Karpas-422 (cell line): ENCODE measurements at regions not wholly inside any gene's neighbourhood (a gene's known extent, or its start where the extent isn't known, plus 50 kb on each side); places are given as distances from the start of the nearest gene placed in this dataset.
"Not testable (repeated sequence)": the region's sequence is repeated elsewhere in the genome, so short reads cannot be mapped to it uniquely, and the experiment has no call there.

Source experiments
- DNase-seq: peaks from one replicate; pipeline ENCODE4 v3.0.0-alpha.2; 2015
- H2AFZ ChIP-seq: fragments of 200-600 bp; sonication (generic); 2 replicates; pipeline ENCODE4 v1.6.1; 2014; ENCODE audit warnings: antibody characterized with exemption, low read length, mixed read lengths
- H3K27ac ChIP-seq: fragments of 200-600 bp; sonication (generic); 2 replicates; pipeline ENCODE4 v1.5.1; 2014; ENCODE audit warnings: mild to moderate bottlenecking, low read length, moderate library complexity
- H3K27me3 ChIP-seq: fragments of 200-600 bp; sonication (generic); 2 replicates; pipeline ENCODE4 v1.6.1; 2014; ENCODE audit warnings: low read length, mixed read lengths
- H3K36me3 ChIP-seq: fragments of 200-600 bp; sonication (generic); 2 replicates; pipeline ENCODE4 v1.6.1; 2014; ENCODE audit warnings: low read length, mixed read lengths; ENCODE audit not compliant: insufficient read depth
- H3K4me1 ChIP-seq: fragments of 200-600 bp; sonication (generic); 2 replicates; pipeline ENCODE4 v1.6.1; 2014; ENCODE audit warnings: mild to moderate bottlenecking, low read length, mixed read lengths
- H3K4me2 ChIP-seq: fragments of 200-600 bp; sonication (generic); 2 replicates; pipeline ENCODE4 v1.6.1; 2014; ENCODE audit warnings: low read length, low read depth, mild to moderate bottlenecking; ENCODE audit not compliant: poor library complexity, severe bottlenecking
- H3K4me3 ChIP-seq: fragments of 200-600 bp; sonication (generic); 2 replicates; pipeline ENCODE4 v1.5.1; 2014; ENCODE audit warnings: mild to moderate bottlenecking, antibody characterized with exemption, low read length, mixed read lengths
- H3K79me2 ChIP-seq: fragments of 200-600 bp; sonication (generic); 2 replicates; pipeline ENCODE4 v1.6.1; 2014; ENCODE audit warnings: mild to moderate bottlenecking, low read length, mixed read lengths
- H3K9ac ChIP-seq: fragments of 200-600 bp; sonication (generic); 2 replicates; pipeline ENCODE4 v1.6.0; 2014; ENCODE audit warnings: low read length
- H3K9me2 ChIP-seq: fragments of 200-600 bp; sonication (generic), shearing (Covaris generic); replicated peaks from 2 replicates; pipeline ENCODE4 v1.6.0; 2014; ENCODE audit warnings: mild to moderate bottlenecking, low read length, moderate library complexity; ENCODE audit not compliant: insufficient read depth
- H3K9me3 ChIP-seq: fragments of 300-700, 200-600 bp; sonication (generic); 2 replicates; pipeline ENCODE4 v1.6.1; 2014; ENCODE audit warnings: low read length, mixed read lengths
- H4K20me1 ChIP-seq: fragments of 200-600 bp; sonication (generic); 2 replicates; pipeline ENCODE4 v1.6.1; 2014; ENCODE audit warnings: mild to moderate bottlenecking, antibody characterized with exemption, low read length, low read depth; ENCODE audit not compliant: insufficient read depth

DNA sequence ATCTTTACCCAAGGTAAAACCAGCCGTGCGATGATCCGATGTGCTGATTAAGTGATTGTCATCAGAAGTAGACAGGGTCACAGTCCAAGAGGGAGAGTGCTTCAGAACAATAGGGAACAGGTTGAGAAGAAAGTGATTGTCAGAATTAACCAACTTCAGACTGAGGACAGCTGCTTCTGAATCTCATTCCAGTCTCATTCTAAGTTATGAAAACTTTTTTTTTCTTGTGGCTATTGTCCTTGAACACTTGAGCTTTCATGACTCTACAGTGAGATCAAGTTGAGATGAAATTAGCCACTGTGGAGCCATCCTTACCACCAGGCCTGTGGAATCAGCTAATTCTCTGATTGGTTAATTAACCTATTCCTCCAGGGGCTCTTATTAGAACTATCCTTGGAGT lies 159.9 kb upstream of the WWC1 start:
- Histone ChIP-seq H3K9ac (no peak overlapping the region), H3K9me3 (no peaks in the 10 kb centered on the region), H3K36me3 (no peaks in the 10 kb centered on the region), H4K20me1 (no peaks in the 10 kb centered on the region), H3K4me1 (no peaks in the 10 kb centered on the region), H3K4me3 (no peak overlapping the region), H3K27ac (no peak overlapping the region), H3K27me3 (no peaks in the 10 kb centered on the region), H3K4me2 (no peak overlapping the region), H3K79me2 (no peaks in the 10 kb centered on the region), H3K9me2 (no peaks in the 10 kb centered on the region), H2AFZ (no peak overlapping the region)
- DNase-seq, result no peak

GRCh38 chr5:168132241-168132641 lies 159.2 kb upstream of the WWC1 start:
- Histone ChIP-seq H4K20me1 (no peaks in the 10 kb centered on the region), H3K36me3 (no peaks in the 10 kb centered on the region), H3K79me2 (no peaks in the 10 kb centered on the region), H3K27ac (no peak overlapping the region), H3K4me2 (no peak overlapping the region), H3K4me1 (no peaks in the 10 kb centered on the region), H3K27me3 (no peaks in the 10 kb centered on the region), H3K9me2 (no peaks in the 10 kb centered on the region), H2AFZ (no peak overlapping the region), H3K9ac (no peak overlapping the region), H3K4me3 (no peak overlapping the region), H3K9me3 (no peaks in the 10 kb centered on the region)
- no peak for DNase-seq

DNA sequence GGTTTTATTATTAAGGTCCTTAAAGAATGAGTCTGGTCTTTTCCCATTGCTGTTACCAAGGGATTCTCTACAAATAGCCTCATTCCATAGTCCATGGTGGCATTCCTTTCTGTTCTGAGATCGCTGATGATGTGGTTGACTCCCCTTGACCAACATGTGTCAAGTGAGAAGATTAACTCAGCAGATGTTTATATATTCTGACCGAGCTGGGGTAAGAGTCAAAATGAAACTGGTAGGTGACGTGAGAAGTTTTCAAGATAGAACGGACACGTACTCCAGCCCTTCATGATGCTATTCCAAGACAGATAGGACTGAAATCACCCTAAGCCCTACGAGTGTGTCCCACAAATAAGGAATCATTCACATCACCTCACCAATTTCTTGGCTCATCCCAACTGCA lies 155.5 kb upstream of the WWC1 start:
- no peaks in the 10 kb centered on the region for H3K27me3 ChIP-seq
- H3K4me2 ChIP-seq, result no peak overlapping the region
- H3K4me1 ChIP-seq, result no peaks in the 10 kb centered on the region
- H2AFZ ChIP-seq, result no peak overlapping the region
- H3K4me3 ChIP-seq, result no peak overlapping the region
- H4K20me1 ChIP-seq, result no peaks in the 10 kb centered on the region
- H3K79me2 ChIP-seq, result no peaks in the 10 kb centered on the region
- H3K9me2 ChIP-seq, result 0 out of 2 replicates have a peak, but pooled peaks cover 3% of the 10 kb centered on the region
- no peaks in the 10 kb centered on the region for H3K9me3 ChIP-seq
- H3K36me3 ChIP-seq, result no peaks in the 10 kb centered on the region
- no peak for DNase-seq
- H3K9ac ChIP-seq, result no peak overlapping the region
- no peak overlapping the region for H3K27ac ChIP-seq

- H3K9ac ChIP-seq, result no peak overlapping the region
- no peaks in the 10 kb centered on the region for H3K9me3 ChIP-seq
- H3K4me2 ChIP-seq, result no peak overlapping the region
- H3K4me3 ChIP-seq, result no peak overlapping the region
- H3K4me1 ChIP-seq, result no peaks in the 10 kb centered on the region
- H3K27ac ChIP-seq, result no peak overlapping the region
- H3K36me3 ChIP-seq, result no peaks in the 10 kb centered on the region
- H3K9me2 ChIP-seq, result 0 out of 2 replicates have a peak, but pooled peaks cover 3% of the 10 kb centered on the region
- H4K20me1 ChIP-seq, result no peaks in the 10 kb centered on the region
- no peak for DNase-seq
- H2AFZ ChIP-seq, result no peak overlapping the region
- no peaks in the 10 kb centered on the region for H3K27me3 ChIP-seq
- H3K79me2 ChIP-seq, result no peaks in the 10 kb centered on the region
Measured at GRCh38 chr5:168136340-168136739, 155.1 kb upstream of the WWC1 start.

GRCh38 chr5:168137265-168137664 lies 154.2 kb upstream of the WWC1 start:
- Histone ChIP-seq H3K79me2 (no peaks in the 10 kb centered on the region), H4K20me1 (no peaks in the 10 kb centered on the region), H3K4me2 (no peak overlapping the region), H3K9me3 (no peaks in the 10 kb centered on the region), H3K4me1 (no peaks in the 10 kb centered on the region), H3K9me2 (0 out of 2 replicates have a peak, but pooled peaks cover 3% of the 10 kb centered on the region), H3K9ac (no peak overlapping the region), H2AFZ (no peak overlapping the region), H3K27me3 (no peaks in the 10 kb centered on the region), H3K36me3 (no peaks in the 10 kb centered on the region), H3K27ac (no peak overlapping the region), H3K4me3 (no peak overlapping the region)
- no peak for DNase-seq

DNA sequence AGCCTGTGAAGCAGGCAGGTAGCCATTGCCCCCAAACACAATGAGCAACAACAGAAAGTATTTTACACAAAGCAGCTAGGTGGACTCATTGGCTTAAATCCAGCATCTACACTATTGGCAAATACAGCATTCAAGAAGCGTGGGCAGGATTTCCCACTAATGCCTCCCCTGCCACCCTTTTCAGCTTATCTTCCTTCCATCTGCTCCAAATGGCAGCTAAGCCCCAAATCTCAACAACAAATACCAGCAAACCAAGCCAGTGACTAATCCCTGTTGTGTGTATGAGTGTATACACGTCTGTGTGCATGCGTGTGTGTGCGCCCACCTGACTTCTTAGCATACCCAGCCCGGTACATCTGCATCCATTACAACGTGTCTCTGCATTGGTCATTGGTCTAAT lies 151.2 kb upstream of the WWC1 start:
- Histone ChIP-seq H3K27me3 (no peaks in the 10 kb centered on the region), H3K27ac (no peak overlapping the region), H4K20me1 (no peaks in the 10 kb centered on the region), H3K9ac (no peak overlapping the region), H3K36me3 (no peaks in the 10 kb centered on the region), H3K4me3 (no peak overlapping the region), H3K4me1 (no peaks in the 10 kb centered on the region), H3K79me2 (no peaks in the 10 kb centered on the region), H2AFZ (no peak overlapping the region), H3K4me2 (no peak overlapping the region), H3K9me3 (no peaks in the 10 kb centered on the region), H3K9me2 (0 out of 2 replicates have a peak, but pooled peaks cover 3% of the 10 kb centered on the region)
- no peak for DNase-seq

DNA sequence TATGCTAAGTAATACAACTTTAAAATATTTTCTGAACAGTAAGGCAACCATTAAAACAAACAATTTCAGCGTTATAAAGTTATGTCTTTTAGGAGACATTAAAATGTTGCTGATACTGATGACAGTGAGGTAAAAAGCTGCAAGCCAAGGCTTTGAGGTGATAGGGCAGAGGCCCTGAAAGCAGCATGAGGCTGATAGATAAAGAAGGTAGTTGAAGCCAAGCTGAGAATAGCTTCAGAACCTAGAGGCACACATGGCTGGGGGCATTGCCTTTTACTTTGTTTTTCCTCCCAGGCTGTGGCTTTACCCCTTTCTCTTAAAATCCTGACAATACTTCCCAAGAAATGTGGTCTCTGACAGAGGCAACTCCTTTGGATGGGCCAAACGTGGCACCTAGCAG lies 149.0 kb upstream of the WWC1 start:
- Histone ChIP-seq H3K9me2 (0 out of 2 replicates have a peak, but pooled peaks cover 3% of the 10 kb centered on the region), H3K36me3 (no peaks in the 10 kb centered on the region), H2AFZ (no peak overlapping the region), H3K27ac (no peak overlapping the region), H4K20me1 (no peaks in the 10 kb centered on the region), H3K4me1 (no peaks in the 10 kb centered on the region), H3K4me2 (no peak overlapping the region), H3K27me3 (no peaks in the 10 kb centered on the region), H3K79me2 (no peaks in the 10 kb centered on the region), H3K4me3 (no peak overlapping the region), H3K9me3 (no peaks in the 10 kb centered on the region), H3K9ac (no peak overlapping the region)
- DNase-seq, result no peak

DNA sequence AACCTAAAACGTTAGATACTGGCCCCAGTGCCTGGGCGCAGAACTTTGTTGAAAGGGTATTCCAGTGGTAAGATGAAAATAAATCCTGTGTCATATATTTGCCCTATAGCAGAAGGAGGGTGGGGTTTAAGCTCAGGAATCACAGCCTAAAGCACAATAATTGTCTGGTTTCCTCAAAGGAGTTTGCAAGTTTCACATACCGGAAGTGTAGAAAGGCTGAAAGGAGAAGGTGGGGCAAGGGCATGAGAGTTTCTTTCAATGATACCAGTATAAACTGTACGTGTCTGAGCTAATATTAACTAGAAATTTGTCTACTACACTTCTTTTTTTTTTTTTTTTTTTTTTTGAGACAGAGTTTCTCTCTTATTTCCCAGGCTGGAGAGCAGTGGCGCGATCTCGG lies 147.9 kb upstream of the WWC1 start:
- H2AFZ ChIP-seq, H3K79me2 ChIP-seq, H3K36me3 ChIP-seq, H3K9me3 ChIP-seq, H3K4me3 ChIP-seq, H3K9ac ChIP-seq, H3K27me3 ChIP-seq, H3K9me2 ChIP-seq, H3K4me2 ChIP-seq, H3K4me1 ChIP-seq, H4K20me1 ChIP-seq, DNase-seq, H3K27ac ChIP-seq: not testable (repeated sequence)

DNA sequence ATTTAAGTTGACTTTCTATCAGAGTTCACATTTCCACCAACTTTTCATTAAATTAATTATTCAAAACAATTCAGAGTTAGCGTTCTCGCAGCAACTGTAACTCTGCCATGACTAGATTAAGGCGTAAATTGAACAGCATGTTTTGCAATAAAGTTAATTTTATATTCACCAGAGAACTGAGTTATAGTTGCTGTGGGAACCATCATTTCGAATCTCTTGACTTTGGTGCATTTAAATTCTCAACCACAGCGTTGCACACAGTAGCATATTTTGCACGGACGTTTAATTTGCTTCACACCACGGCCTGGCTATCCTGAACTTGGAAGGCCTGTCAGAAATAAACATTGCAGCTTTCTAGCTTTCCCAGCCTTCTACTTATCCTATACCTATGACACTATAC lies 144.3 kb upstream of the WWC1 start:
- H2AFZ ChIP-seq, result no peak overlapping the region
- no peaks in the 10 kb centered on the region for H3K9me2 ChIP-seq
- no peaks in the 10 kb centered on the region for H3K36me3 ChIP-seq
- no peaks in the 10 kb centered on the region for H4K20me1 ChIP-seq
- no peak overlapping the region for H3K9ac ChIP-seq
- no peak for DNase-seq
- no peaks in the 10 kb centered on the region for H3K4me1 ChIP-seq
- no peak overlapping the region for H3K4me3 ChIP-seq
- no peaks in the 10 kb centered on the region for H3K9me3 ChIP-seq
- H3K27me3 ChIP-seq, result no peaks in the 10 kb centered on the region
- no peak overlapping the region for H3K4me2 ChIP-seq
- H3K79me2 ChIP-seq, result no peaks in the 10 kb centered on the region
- no peak overlapping the region for H3K27ac ChIP-seq
